ENCODE measurements at regions not wholly inside any gene's neighbourhood (a gene's known extent, or its start where the extent isn't known, plus 50 kb on each side); places are given as distances from the start of the nearest gene placed in this dataset.
"Not testable (repeated sequence)": the region's sequence is repeated elsewhere in the genome, so short reads cannot be mapped to it uniquely, and the experiment has no call there.

DNA sequence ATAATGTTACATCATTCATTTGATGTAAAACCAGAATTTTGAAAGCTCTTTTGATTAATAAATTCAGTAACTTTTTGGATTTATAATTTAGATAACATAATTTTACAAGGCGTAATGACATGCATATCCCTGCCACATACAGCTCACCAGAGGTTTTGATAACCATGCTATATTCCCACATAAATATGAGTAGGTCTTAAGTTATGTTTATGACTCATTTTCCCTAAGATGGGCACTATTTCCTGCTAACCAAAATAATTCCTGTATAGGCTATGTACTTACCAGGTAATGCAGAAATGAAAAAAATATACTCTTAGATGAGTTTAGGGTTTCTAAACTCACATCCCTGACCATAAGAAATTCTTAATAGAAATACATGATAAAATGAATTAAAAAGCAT is 93.9 kb upstream of the EDIL3 start:
- DNase-seq (ENCODE audit: low read depth) = no peak

DNA sequence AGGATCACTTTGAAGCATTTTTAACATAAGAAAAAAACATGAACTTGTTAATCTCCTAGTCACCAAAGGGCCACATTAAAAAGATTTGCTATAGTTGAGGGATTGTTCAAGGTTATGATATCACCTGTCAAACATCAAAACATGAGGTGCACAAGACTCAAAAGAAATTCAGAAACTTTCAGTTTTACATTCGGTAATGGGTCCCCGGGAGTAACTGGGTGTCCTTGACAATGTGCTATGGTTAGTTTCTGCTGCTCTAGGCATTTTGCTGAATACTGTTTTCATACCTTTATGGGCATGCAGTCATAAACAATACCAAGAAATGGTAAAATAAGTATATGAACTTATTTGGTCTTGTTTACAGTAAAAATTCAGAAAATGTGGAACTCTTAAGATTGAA is 92.8 kb upstream of the EDIL3 start:
- DNase-seq (ENCODE audit: low read depth) = no peak

DNA sequence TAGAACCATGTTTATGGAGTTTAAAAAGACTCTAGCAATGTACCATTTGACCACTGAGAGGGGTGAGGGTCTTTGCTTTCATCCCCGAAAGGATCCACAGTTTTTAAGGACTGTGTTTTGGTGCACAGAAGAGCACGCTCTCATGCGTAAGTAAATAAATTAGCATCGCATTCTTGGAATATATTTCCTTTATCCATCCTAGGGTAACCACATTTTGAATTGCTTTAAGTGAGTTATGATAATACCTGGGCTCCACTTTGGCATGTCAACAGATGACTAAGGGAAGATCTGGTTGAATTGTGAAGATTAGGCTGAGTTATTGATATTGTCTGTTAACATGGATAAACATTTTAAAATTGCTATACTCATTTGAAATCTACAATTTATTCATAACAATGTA is 89.4 kb upstream of the EDIL3 start:
- DNase-seq (ENCODE audit: low read depth) = no peak

DNA sequence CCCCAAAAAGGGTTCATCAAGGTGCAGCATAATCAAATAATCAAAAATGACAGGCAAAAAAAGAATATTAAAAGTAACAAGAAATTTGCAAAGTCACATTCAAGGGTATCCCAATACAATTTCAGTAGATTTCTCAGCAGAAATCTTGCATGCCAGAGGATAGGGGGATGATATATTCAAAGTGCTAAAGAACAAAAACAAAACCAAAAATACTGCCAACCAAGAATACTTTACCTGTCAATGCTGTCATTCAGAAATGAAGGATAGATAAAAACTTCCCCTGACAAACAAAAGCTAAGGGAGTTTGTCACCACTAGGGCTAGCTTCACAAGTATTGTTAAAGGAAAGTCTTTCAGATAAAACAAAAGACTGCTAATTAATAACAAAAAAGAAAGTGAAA is 68.7 kb upstream of the EDIL3 start:
- no peak for DNase-seq (ENCODE audit: low read depth)

DNA sequence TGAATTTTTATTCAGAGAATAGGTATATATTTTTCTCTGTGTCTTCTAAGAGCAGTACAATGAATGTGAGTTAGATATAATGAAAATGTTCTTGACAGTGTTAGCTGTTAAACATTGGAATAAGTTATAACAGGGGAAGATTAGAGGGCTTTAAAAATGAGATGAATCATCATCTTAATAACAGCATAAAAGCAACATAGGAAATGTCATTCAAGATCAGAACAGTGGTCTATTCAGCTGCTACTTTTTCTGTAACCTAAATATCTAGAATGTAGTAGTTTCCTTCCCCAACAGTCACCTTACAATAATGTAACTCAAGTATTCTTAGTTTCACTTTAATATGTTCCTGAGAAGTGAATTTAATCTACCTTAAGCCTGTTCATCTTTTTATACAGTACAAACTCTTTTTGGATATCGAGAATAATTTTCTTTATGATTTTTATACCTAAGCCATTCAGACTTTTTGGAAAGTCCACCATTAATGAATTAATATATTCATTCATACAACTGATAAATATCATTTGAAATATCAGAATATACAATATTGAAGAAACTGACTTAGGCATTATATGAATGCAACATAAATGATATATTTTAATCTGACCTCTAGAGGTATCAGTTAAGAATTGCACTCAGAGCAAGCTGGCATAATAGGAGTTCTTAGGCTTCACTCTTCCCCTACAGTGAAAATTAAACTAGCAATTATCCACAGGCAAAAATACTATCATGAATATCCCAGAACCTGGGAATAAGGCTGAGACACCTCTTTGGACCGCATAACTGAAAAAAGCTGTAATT is 66.1 kb upstream of the EDIL3 start:
- DNase-seq (ENCODE audit: low read depth) = peak; percentile 4

DNA sequence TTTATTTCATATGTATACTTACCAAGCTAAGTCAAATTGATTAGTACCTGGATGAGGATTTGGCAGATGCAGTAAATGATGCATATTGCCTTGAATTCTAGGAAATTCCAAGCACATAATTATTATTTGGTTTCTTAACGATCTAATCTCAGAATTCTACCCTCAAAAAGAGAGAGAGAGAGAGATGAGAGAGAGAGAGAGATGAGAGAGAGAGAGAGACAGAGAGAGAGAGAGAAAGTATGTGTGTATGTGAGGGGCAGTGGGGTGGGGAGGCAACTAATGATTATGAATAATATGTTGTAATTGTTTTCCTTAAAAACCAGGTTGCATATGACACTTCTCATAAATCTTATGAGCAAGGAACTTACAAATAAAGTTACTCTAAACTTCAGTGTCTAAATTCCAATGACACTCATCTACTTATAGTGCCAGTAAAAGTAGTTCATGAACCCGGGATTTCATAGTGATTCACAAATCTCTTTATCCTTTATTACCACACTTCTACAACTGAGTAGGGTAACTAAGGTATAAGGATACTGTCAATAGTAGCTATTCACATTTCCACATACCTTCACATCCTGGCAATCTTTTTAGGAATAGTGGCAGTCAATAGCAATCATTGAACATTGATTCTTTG is 60.5 kb upstream of the EDIL3 start:
- DNase-seq (ENCODE audit: low read depth) = peak; percentile 9

DNA sequence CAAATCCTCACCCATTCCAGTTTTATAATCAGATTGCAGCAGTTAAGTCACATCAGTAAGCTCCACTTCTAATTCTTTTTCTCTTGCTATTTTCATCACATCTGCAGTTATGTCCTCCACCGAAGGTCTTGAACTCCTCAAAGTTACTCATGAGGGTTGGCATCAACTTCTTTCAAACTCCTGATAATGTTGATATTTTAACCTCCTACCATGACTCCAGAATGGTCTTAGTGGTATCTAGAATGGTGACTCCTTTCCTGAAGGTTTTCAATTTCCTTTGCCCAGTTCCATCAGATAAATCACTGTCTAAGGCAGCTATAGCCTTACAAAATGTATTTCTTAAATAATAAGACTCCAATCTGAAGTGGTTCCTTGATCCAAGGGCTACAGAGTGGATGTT is 53.8 kb upstream of the EDIL3 start:
- peak; percentile 34 for DNase-seq (ENCODE audit: low read depth)

DNA sequence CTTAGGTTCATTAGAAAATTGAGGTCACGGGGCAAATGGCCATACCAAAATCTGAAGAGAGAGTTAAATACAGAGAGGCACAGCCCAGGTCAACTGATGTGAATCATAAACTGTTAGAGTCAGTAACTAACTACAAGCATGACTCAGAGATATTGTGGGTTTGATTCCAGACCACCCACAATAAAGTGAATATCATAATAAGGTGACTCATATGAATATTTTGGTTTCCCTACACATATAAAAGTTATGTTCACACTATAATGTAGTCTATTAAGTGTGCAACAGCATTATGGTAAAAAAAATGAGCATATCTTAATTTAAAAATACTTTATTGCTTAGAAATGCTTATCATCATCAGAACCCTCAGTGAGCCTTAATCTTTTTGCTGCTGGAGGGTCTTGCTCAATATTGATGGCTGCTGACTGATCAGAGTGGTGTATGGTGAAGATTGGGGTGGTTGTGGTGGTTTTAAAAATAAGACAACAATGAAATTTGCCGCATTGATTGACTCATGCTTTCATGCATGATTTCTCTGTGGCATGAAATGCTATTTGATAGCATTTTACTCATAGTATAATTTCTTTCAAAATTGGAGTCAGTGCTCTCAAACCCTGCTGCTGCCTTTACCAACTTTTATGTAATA is 53.1 kb upstream of the EDIL3 start:
- DNase-seq (ENCODE audit: low read depth) = peak; percentile 81

DNA sequence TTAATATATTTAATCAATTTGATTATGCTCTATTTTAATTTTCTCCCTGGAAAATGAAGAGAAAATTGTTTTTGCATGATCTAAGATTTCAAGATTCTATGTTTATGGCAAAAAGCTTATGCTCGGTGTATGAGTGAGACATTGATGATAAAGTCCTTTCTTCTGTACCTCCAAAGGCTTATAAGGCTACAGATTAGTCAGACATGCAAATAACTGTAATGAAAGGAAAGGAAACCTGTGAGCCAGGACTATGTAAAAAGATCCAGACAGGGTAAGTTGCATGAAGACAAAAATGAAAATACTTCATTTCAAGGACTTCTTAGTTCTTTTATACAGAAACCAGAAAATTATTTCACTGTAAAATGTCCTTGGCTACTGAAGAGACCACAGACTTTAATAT is 52.2 kb upstream of the EDIL3 start:
- DNase-seq (ENCODE audit: low read depth) = no peak

DNA sequence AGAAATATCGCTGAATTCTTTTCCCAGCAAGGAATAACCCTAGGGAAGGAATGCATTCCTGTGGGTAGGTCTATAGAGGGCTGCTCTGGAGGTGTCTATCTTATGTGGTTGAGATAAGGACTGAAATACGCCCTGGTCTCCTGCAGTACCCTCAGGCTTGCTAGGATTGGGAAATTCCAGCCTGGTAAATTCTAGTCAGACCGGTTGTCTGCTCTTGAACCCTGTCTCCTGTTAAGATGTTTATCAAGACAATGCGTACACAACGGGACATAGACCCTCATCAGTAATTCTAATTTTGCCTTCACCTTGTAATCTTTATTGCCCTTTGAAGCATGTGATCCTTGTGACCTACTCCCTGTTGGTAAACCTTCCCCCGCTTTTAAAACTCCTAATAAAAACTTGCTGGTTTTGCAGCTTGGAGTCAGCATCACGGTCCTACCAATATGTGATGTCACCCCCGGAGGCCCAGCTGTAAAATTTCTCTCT is 51.2 kb upstream of the EDIL3 start:
- not testable (repeated sequence) for DNase-seq (ENCODE audit: low read depth)
